Fibroblast of mammary gland (primary cell): ENCODE measurements at regions not wholly inside any gene's neighbourhood (a gene's known extent, or its start where the extent isn't known, plus 50 kb on each side); places are given as distances from the start of the nearest gene placed in this dataset.

Source experiments
- DNase-seq: peaks from one replicate; pipeline ENCODE4 v3.0.0-alpha.2; 2010; ENCODE audit warnings: low read depth
- H3K4me3 ChIP-seq: 2 replicates; pipeline ENCODE4 v1.5.1; 2011; ENCODE audit warnings: low read depth, mild to moderate bottlenecking, low read length, moderate library complexity; ENCODE audit not compliant: control insufficient read depth
- TF ChIP-seq, protein P1 (sequence below): conservative IDR thresholded peaks from 2 replicates; pipeline ENCODE4 v1.5.1; 2011; ENCODE audit warnings: low read depth, low read length, inconsistent platforms; ENCODE audit not compliant: control insufficient read depth, insufficient read depth

DNA sequence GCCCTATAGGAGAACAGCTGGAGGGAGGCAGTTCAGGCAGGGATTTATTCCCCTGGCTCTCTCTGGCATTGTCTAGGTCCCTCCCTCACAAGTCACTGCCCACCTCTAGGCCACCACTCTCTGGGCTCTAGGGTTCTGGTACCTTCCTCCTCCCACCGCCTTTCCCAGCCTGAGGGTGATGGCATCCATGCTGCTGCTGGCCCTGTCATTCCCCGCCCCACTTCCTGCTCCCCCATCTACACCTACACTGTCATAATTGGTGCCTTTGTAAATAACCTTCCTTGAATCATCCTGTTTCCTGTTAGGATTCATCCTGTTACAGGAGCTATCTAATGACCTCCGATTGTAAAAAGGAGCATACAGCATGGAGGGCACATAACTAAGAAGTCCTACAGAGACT, 303.3 kb upstream of the COBL start:
- H3K4me3 ChIP-seq = no peak overlapping the region
- no peak for DNase-seq
- TF ChIP-seq, protein P1, sequence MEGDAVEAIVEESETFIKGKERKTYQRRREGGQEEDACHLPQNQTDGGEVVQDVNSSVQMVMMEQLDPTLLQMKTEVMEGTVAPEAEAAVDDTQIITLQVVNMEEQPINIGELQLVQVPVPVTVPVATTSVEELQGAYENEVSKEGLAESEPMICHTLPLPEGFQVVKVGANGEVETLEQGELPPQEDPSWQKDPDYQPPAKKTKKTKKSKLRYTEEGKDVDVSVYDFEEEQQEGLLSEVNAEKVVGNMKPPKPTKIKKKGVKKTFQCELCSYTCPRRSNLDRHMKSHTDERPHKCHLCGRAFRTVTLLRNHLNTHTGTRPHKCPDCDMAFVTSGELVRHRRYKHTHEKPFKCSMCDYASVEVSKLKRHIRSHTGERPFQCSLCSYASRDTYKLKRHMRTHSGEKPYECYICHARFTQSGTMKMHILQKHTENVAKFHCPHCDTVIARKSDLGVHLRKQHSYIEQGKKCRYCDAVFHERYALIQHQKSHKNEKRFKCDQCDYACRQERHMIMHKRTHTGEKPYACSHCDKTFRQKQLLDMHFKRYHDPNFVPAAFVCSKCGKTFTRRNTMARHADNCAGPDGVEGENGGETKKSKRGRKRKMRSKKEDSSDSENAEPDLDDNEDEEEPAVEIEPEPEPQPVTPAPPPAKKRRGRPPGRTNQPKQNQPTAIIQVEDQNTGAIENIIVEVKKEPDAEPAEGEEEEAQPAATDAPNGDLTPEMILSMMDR = no peak

DNA sequence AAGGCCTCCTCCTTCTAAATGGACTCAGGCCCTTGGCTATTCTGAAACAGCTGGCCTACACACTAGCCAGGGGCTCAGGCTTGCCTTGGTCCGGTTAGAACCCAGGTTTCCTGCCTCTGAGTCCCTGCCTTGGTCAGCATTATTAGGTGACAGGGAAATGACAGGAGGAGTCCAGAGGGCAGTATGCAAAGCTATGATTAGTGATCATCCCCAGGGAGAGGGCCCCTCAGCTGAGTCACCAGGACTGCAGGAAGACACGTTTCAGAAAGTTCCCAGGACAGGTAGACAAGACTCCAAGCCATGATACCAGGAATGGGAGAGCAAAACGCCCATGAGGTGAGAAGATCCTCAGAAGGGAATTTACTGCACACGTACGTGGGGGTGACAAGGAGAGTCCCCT, 301.1 kb upstream of the COBL start:
- TF ChIP-seq, protein P1 = no peak
- DNase-seq = no peak
- H3K4me3 ChIP-seq = no peak overlapping the region

DNA sequence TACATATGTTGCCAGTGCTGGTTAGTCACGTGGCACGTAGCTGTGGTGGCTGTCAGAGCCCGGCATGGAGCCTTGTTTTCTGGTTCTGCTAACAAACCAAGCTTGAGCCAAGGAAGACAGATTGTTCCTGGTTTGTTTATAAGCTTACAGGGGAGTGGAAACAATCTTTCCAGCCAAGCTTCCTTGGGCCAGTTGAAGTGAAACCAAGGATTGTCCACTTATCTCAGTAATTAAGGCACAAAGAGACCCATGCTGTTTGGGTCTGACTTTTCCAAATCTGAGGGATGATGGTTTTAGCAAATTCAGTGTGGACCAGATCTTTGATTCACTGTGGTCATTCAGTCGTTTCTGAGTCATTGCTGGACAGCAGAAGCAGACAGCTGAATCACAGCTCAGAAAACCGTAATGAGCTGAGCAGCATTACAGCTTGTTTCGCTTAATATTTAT, 297.3 kb upstream of the COBL start:
- H3K4me3 ChIP-seq = no peak overlapping the region
- TF ChIP-seq, protein P1 = no peak
- no peak for DNase-seq

DNA sequence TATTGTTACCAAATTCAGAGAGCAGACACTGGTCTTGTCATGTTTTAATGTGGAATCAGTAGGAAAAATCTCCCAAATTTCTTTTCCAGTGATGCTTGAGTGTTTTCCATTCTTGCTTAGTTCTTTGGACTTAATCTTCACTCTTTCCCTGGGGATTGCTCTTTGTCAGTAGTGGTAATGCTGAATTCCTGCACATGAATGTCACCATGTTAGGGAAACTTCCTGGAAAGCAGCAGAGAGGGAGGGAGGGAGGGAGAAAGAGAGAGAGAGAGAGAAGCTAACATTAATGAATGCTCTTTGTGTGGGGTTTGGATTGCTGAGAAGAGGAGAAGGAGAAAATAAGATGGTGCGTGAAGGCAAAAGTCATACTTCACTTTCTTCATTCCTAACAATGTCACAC, 295.3 kb upstream of the COBL start:
- DNase-seq = no peak
- TF ChIP-seq, protein P1 = no peak
- H3K4me3 ChIP-seq = no peak overlapping the region

DNA sequence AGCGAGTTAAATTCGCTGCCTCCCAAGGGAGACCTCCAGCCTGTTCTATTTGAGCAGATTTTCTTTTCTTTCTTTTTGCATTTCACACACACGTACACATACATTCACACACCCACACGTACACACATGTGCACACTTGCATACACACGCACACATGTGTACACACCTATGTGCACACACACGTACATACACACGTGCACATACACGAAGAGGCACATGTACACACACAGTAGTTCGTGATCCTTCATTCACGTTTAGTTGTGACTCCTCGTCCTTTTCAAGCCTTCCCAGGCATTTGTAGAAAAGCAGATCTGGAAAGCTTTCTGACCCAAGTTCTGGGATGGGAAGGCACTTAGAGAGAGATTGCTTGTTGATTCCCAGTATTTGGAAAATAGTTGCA, 290.8 kb upstream of the COBL start:
- H3K4me3 ChIP-seq = no peak overlapping the region
- TF ChIP-seq, protein P1 = no peak
- no peak for DNase-seq

DNA sequence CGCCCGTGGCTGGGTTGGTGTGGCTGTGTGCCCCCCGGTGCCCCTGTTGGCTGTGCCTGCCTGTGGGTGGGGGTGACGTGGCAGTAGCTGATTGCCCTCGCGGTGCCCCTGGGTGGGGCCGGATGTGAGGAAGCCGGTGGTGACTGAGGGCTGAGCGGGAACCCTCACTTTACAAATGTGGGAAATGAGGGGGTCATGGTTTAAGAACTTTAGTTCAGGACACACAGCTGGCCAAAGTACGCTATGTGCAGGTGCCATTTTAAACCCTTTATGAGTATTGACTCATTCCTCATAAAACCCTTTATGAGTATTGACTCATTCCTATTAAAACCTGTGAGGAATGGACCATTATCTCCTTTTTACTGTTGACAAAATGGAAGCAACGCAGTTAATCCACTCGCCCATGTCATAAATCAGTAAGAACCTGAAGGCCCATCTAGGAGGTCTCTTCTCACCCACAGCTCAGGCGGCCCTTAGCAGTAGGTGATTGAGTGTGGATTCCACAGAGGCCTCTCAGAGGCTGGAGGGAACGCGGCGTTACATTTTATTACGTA, 290.1 kb upstream of the COBL start:
- TF ChIP-seq, protein P1 = no peak
- DNase-seq = no peak
- no peak overlapping the region for H3K4me3 ChIP-seq

DNA sequence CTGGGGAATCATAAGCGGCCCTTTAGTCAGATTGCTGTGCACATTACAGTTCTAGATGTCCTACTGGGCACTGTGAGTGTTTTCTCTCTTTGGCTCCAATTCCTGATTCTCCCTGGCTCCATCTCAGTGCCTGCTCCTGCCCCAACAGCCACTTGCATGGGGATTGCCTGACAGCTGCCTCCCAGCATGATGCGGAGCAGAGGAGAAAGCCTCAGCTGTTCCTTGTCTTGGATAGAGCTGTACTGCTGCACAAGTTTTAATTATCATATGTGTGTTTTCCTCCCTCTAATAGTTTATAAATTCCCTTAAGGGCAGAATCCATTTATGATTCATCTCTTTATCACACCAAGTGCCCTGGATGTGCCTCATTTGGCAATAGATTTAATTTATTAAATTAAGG, 285.8 kb upstream of the COBL start:
- TF ChIP-seq, protein P1 = no peak
- H3K4me3 ChIP-seq = no peak overlapping the region
- no peak for DNase-seq
